K562 (cell line): ENCODE measurements at regions not wholly inside any gene's neighbourhood (a gene's known extent, or its start where the extent isn't known, plus 50 kb on each side); places are given as distances from the start of the nearest gene placed in this dataset.
"Not testable (repeated sequence)": the region's sequence is repeated elsewhere in the genome, so short reads cannot be mapped to it uniquely, and the experiment has no call there.

ENCODE experiments used
- ATAC-seq: fragments of 200-7000 bp; cut with Tn5 transposase; 3 replicates; pipeline ENCODE4 v1.9.1; 2020; ENCODE audit warnings: moderate library complexity
- BruUV-seq: library from RNA; stranded (reverse); fragments of 400-500 nt; replicated peaks from 2 replicates; lab custom pipeline; 2021; lab: Mats Ljungman, UMichigan
- CTCF ChIA-PET: fragments of 300-600 bp; formaldehyde crosslinking; extraction: SDS; loops from one replicate; lab custom pipeline; 2021; ENCODE audit warnings: low intra/inter-chr PET ratio; lab: Yijun Ruan, JAX
- POLR2A ChIA-PET: fragments of 300-600, 350-650 bp; sonication (Branson Sonifier 250); formaldehyde crosslinking; extraction: SDS; loops from one replicate; lab custom pipeline; 2021; ENCODE audit warnings: antibody characterized with exemption, inconsistent platforms; lab: Yijun Ruan, JAX
- DNase-seq, 4 experiments: peaks; one replicate each; pipeline versions ENCODE4 v3.0.0 to v3.0.0-alpha.2; 2011 to 2018; ENCODE audit warnings: low spot score in 3 of 4, mixed read lengths in 3 of 4; ENCODE audit errors: extremely low read depth in 1 of 4
- FAIRE-seq: peaks from 2 replicates; lab custom pipeline; 2011; peaks lifted over from hg19 to GRCh38; lab: Jason Lieb, UNC
- H2AFZ ChIP-seq: 2 replicates; pipeline ENCODE4 v1.6.0; 2011; ENCODE audit warnings: low read depth, low read length, control low read depth, inconsistent platforms
- H3K27ac ChIP-seq: fragments of 200-600 bp; 3 replicates; pipeline ENCODE4 v1.8.0; 2011; ENCODE audit warnings: low read depth, mild to moderate bottlenecking, control low read depth, inconsistent platforms, low read length, moderate library complexity, mixed read lengths; ENCODE audit errors: extremely low read depth
- H3K27me3 ChIP-seq, 2 experiments: fragments of 300-600 bp in 1 of 2; 2 replicates in 1 of 2; 3 replicates in 1 of 2; pipeline versions ENCODE4 v1.6.0 to v1.8.0; 2011; ENCODE audit warnings: inconsistent platforms in 2 of 2, low read length in 2 of 2, mild to moderate bottlenecking in 1 of 2, mixed read lengths in 1 of 2, moderate library complexity in 1 of 2; ENCODE audit not compliant: control insufficient read depth in 2 of 2, insufficient read depth in 2 of 2
- H3K36me3 ChIP-seq: fragments of 300-600 bp; 3 replicates; pipeline ENCODE4 v1.8.0; 2011; ENCODE audit warnings: mild to moderate bottlenecking, low read length, inconsistent platforms; ENCODE audit not compliant: control insufficient read depth, insufficient read depth
- H3K4me1 ChIP-seq, 2 experiments: fragments of 200-600 bp in 1 of 2; replicated peaks in 1 of 2; 2 replicates in 1 of 2; 3 replicates in 1 of 2; pipeline versions ENCODE4 v1.5.1 to v1.8.0; 2011; ENCODE audit warnings: inconsistent platforms in 2 of 2, low read length in 2 of 2, mild to moderate bottlenecking in 1 of 2, mixed read lengths in 1 of 2, moderate library complexity in 1 of 2; ENCODE audit not compliant: control insufficient read depth in 2 of 2, insufficient read depth in 2 of 2
- H3K4me2 ChIP-seq: 2 replicates; pipeline ENCODE4 v1.6.1; 2011; ENCODE audit warnings: low read length, control low read depth, inconsistent platforms, mixed read lengths; ENCODE audit not compliant: insufficient read depth
- H3K4me3 ChIP-seq: fragments of 200-600 bp; sonication (generic), shearing (Covaris generic); 2 replicates; pipeline ENCODE4 v1.5.1; 2016; ENCODE audit warnings: control low read depth, inconsistent platforms
- H3K79me2 ChIP-seq: fragments of 200-600 bp; 3 replicates; pipeline ENCODE4 v1.8.0; 2011; ENCODE audit warnings: low read length, inconsistent platforms; ENCODE audit not compliant: control insufficient read depth, insufficient read depth
- H3K9ac ChIP-seq, 2 experiments: 2 replicates each; pipeline versions ENCODE4 v1.6.0 to v1.6.1; 2011; ENCODE audit warnings: low read depth in 2 of 2, low read length in 2 of 2, control low read depth in 1 of 2, inconsistent platforms in 1 of 2, mild to moderate bottlenecking in 1 of 2, mixed read lengths in 1 of 2; ENCODE audit not compliant: insufficient read depth in 1 of 2
- H3K9me1 ChIP-seq: one replicate; pipeline ENCODE4 v1.6.0; 2011; ENCODE audit warnings: inconsistent platforms, mild to moderate bottlenecking, low read length, moderate library complexity; ENCODE audit not compliant: control insufficient read depth, insufficient read depth
- H3K9me3 ChIP-seq: replicated peaks from 2 replicates; pipeline ENCODE4 v1.5.1; 2011; ENCODE audit warnings: low read depth, low read length, inconsistent platforms; ENCODE audit not compliant: control insufficient read depth, insufficient read depth
- H4K20me1 ChIP-seq: replicated peaks from 2 replicates; pipeline ENCODE4 v1.6.1; 2011; ENCODE audit warnings: low read length, inconsistent platforms, mixed read lengths; ENCODE audit not compliant: control insufficient read depth, insufficient read depth
- ESRRB ChIP-seq: fragments of 250-450 bp; sonication (Bioruptor Pico); IDR thresholded peaks from 2 replicates; pipeline ENCODE4 v1.5.0; 2020; ENCODE audit warnings: mild to moderate bottlenecking, moderate library complexity, borderline replicate concordance
- GTF2A2 ChIP-seq: IDR thresholded peaks from 2 replicates; pipeline ENCODE4 v1.6.1; 2016; ENCODE audit warnings: mild to moderate bottlenecking, missing genetic modification characterization, missing compliant biosample characterization
- JUN ChIP-seq, 2 experiments: sonication (generic) in 1 of 2; formaldehyde crosslinking in 1 of 2; IDR thresholded peaks; 2 replicates each; pipeline versions ENCODE4 v1.6.1 to v1.8.0; 2012 to 2022; ENCODE audit warnings: borderline replicate concordance in 2 of 2, mild to moderate bottlenecking in 2 of 2, improper control_type of control experiment in 1 of 2, low read depth in 1 of 2, low read length in 1 of 2, missing genetic modification reagents in 1 of 2
- PHF20 ChIP-seq: fragments of 450-650 bp; IDR thresholded peaks from 2 replicates; pipeline ENCODE4 v1.6.1; 2018; ENCODE audit not compliant: partially characterized antibody
- PML ChIP-seq: IDR thresholded peaks from 2 replicates; pipeline ENCODE4 v1.6.1; 2012; ENCODE audit warnings: low read length, inconsistent platforms
- POLR2AphosphoS2 ChIP-seq: IDR thresholded peaks from 2 replicates; pipeline ENCODE4 v1.6.1; 2012; ENCODE audit warnings: low read length, improper control_type of control experiment
- SMARCB1 ChIP-seq: IDR thresholded peaks from 2 replicates; pipeline ENCODE4 v1.6.1; 2011; ENCODE audit warnings: improper control_type of control experiment, low read depth; ENCODE audit not compliant: insufficient read length
- SRSF7 ChIP-seq: fragments of 200-400 bp; formaldehyde crosslinking; optimal IDR thresholded peaks from 2 replicates; pipeline ENCODE3; 2017; ENCODE audit warnings: mild to moderate bottlenecking, low read depth, low read length
- ZBTB7A ChIP-seq: IDR thresholded peaks from 2 replicates; pipeline ENCODE4 v1.6.1; 2011; ENCODE audit warnings: low read depth, mild to moderate bottlenecking, low read length, moderate library complexity, borderline replicate concordance; ENCODE audit not compliant: control insufficient read depth
- ZNF511 ChIP-seq: sonication (generic); formaldehyde crosslinking; IDR thresholded peaks from 2 replicates; pipeline ENCODE4 v1.8.0; 2022; ENCODE audit warnings: mild to moderate bottlenecking, missing genetic modification reagents
- ZNF766 ChIP-seq: fragments of 200-800 bp; sonication (Bioruptor generic); conservative IDR thresholded peaks from 2 replicates; pipeline ENCODE4 v1.6.1; 2016; ENCODE audit warnings: missing genetic modification characterization, missing compliant biosample characterization
- WGBS: fragments of 100-300 bp; shearing (Covaris generic); methylation state at CpG from one replicate; pipeline ENCODE4 v1.1.6; 2016; ENCODE audit warnings: low coverage, mixed read lengths; ENCODE audit not compliant: insufficient coverage; ENCODE audit errors: missing lambda C conversion rate; 5-methylcytosine and 5-hydroxymethylcytosine counted together
- in situ Hi-C: fragments of 300-500 bp; cut with MboI; formaldehyde crosslinking; loops from 4 replicates; pipeline ENCODE4 v1.15.0; 2018; ENCODE audit warnings: inconsistent platforms, mixed read lengths
- intact Hi-C: fragments of 100-400 bp; cut with micrococcal nuclease; formaldehyde crosslinking; loops from 2 replicates; pipeline ENCODE4 v1.14.2; 2022

- H3K79me2 ChIP-seq, in situ Hi-C loops, H3K27me3 ChIP-seq, H3K4me2 ChIP-seq, FAIRE-seq, H3K36me3 ChIP-seq, H2AFZ ChIP-seq, H3K27ac ChIP-seq, BruUV-seq, H3K9me3 ChIP-seq, ATAC-seq, DNase-seq, POLR2A ChIA-PET, H3K4me1 ChIP-seq, H4K20me1 ChIP-seq, H3K9ac ChIP-seq, CTCF ChIA-PET, intact Hi-C loops, H3K9me1 ChIP-seq, H3K4me3 ChIP-seq: not testable (repeated sequence)
- WGBS: 0% methylated on average over 6 of the region's 6 CpGs
Observed at GRCh38 chr2:16052571-16053052, 112.3 kb downstream of the MYCN start.

GRCh38 chr2:16051841-16052564 is 111.7 kb downstream of the MYCN start:
- BruUV-seq: no TSS peak
- no peak for FAIRE-seq
- in situ Hi-C loops: no loop called here
- TF ChIP-seq ZNF511 (CRISPR knock-in tag) (no peak), ZBTB7A (no peak), SRSF7 (no peak), JUN (IDR thresholded peaks at IDR 0.05; ENCODE audit: borderline replicate concordance, low read depth, low read length) (no peak), JUN (CRISPR knock-in tag; IDR thresholded peaks at IDR 0.05; ENCODE audit: borderline replicate concordance) (no peak), GTF2A2 (tag) (no peak), ZNF766 (CRISPR knock-in tag) (no peak), SMARCB1 (no peak), POLR2AphosphoS2 (no peak), PHF20 (no peak), ESRRB (CRISPR knock-in tag) (no peak), PML (no peak)

More at GRCh38 chr2:16051841-16052564, 111.7 kb downstream of the MYCN start:
- Histone ChIP-seq H3K27me3 (peaks cover 0 to 4% of the 10 kb centered on the region in 2 experiments; a peak in 2 of 5 replicates), H3K27ac (no peak overlapping the region), H4K20me1 (no peaks in the 10 kb centered on the region), H3K4me3 (no peak overlapping the region), H3K9ac (no peak overlapping the region), H3K9me3 (no peaks in the 10 kb centered on the region), H3K4me2 (no peak overlapping the region), H3K9me1 (no peaks in the 10 kb centered on the region), H2AFZ (no peak overlapping the region), H3K36me3 (no peaks in the 10 kb centered on the region), H3K4me1 (no peaks in the 10 kb centered on the region), H3K79me2 (no peaks in the 10 kb centered on the region)
- 0% methylated on average over 6 of the region's 6 CpGs for WGBS
- CTCF ChIA-PET: no interaction called here
- ATAC-seq (no peak), DNase-seq (no peak)
- intact Hi-C loops: no loop called here
- POLR2A ChIA-PET: interaction anchor here (0.6 kb wide), 1 partner anchor 481 kb away, joined by 3 read pairs; no protein-coding TSS in a partner anchor
